NT2/D1 (cell line): ENCODE measurements at regions not wholly inside any gene's neighbourhood (a gene's known extent, or its start where the extent isn't known, plus 50 kb on each side); places are given as distances from the start of the nearest gene placed in this dataset.

Experiments used
- SUZ12 ChIP-seq: IDR thresholded peaks from 2 replicates; pipeline ENCODE4 v1.6.1; 2011; ENCODE audit not compliant: insufficient read length, insufficient read depth; ENCODE audit errors: extremely low read depth
- YY1 ChIP-seq: IDR thresholded peaks from 2 replicates; pipeline ENCODE4 v1.6.1; 2011; ENCODE audit not compliant: insufficient read length, insufficient read depth
- ZNF274 ChIP-seq: IDR thresholded peaks from 2 replicates; pipeline ENCODE4 v1.6.1; 2011; ENCODE audit warnings: mild to moderate bottlenecking, low read depth, low read length

GRCh38 chr16:65249768-65250167 is 127.9 kb upstream of the CDH11 start:
- no peak for TF ChIP-seq ZNF274
- TF ChIP-seq YY1 = no peak
- TF ChIP-seq SUZ12 = no peak
